Smooth muscle cell (in vitro differentiated cells): ENCODE measurements at regions not wholly inside any gene's neighbourhood (a gene's known extent, or its start where the extent isn't known, plus 50 kb on each side); places are given as distances from the start of the nearest gene placed in this dataset.

Experiments used
- DNase-seq: peaks from one replicate; lab custom pipeline; 2025; ENCODE audit not compliant: unreplicated experiment; lab: John Stamatoyannopoulos, UW
- H2AFZ ChIP-seq: fragments of 200-600 bp; sonication (generic); 2 replicates; pipeline ENCODE4 v1.6.0; 2016; ENCODE audit warnings: antibody characterized with exemption, low read depth, mild to moderate bottlenecking
- H3F3A ChIP-seq: fragments of 200-600 bp; sonication (generic); 2 replicates; pipeline ENCODE4 v1.6.0; 2017; ENCODE audit warnings: antibody characterized with exemption, low read depth
- H3K27ac ChIP-seq: fragments of 200-600 bp; sonication (generic); 2 replicates; pipeline ENCODE4 v1.5.1; 2016; ENCODE audit warnings: low read depth, mild to moderate bottlenecking
- H3K27me3 ChIP-seq: fragments of 200-600 bp; sonication (generic); 2 replicates; pipeline ENCODE4 v1.6.1; 2016; ENCODE audit warnings: low read depth, mild to moderate bottlenecking
- H3K36me3 ChIP-seq: fragments of 200-600 bp; sonication (generic); 2 replicates; pipeline ENCODE4 v1.5.1; 2016; ENCODE audit warnings: low read depth
- H3K4me1 ChIP-seq: fragments of 200-600 bp; sonication (generic); 2 replicates; pipeline ENCODE4 v1.5.1; 2016; ENCODE audit warnings: low read depth
- H3K4me2 ChIP-seq: fragments of 200-600 bp; sonication (generic); 2 replicates; pipeline ENCODE4 v1.6.0; 2016; ENCODE audit warnings: mild to moderate bottlenecking
- H3K4me3 ChIP-seq: fragments of 200-600 bp; sonication (generic); 2 replicates; pipeline ENCODE4 v1.5.1; 2016; ENCODE audit warnings: mild to moderate bottlenecking
- H3K79me2 ChIP-seq: fragments of 200-600 bp; sonication (generic); 2 replicates; pipeline ENCODE4 v1.6.0; 2016; ENCODE audit warnings: low read depth, mild to moderate bottlenecking
- H3K9ac ChIP-seq: fragments of 200-600 bp; sonication (generic); 2 replicates; pipeline ENCODE4 v1.6.0; 2016; ENCODE audit warnings: low read depth
- H3K9me3 ChIP-seq: fragments of 200-600 bp; sonication (generic); replicated peaks from 2 replicates; pipeline ENCODE4 v1.5.1; 2016; ENCODE audit warnings: low read depth
- H4K20me1 ChIP-seq: fragments of 200-600 bp; sonication (generic); 2 replicates; pipeline ENCODE4 v1.6.0; 2016; ENCODE audit warnings: low read depth
- CTCF ChIP-seq: fragments of 200-600 bp; sonication (generic); IDR thresholded peaks from 2 replicates; pipeline ENCODE4 v1.5.1; 2017; ENCODE audit warnings: borderline replicate concordance, mild to moderate bottlenecking, antibody characterized with exemption; ENCODE audit not compliant: insufficient read depth, poor library complexity, severe bottlenecking
- whole genome bisulfite sequencing: methylation state at CpG from one replicate; pipeline ENCODE4 v1.1.7; 2016; ENCODE audit warnings: low lambda C conversion rate; 5-methylcytosine and 5-hydroxymethylcytosine counted together

DNA sequence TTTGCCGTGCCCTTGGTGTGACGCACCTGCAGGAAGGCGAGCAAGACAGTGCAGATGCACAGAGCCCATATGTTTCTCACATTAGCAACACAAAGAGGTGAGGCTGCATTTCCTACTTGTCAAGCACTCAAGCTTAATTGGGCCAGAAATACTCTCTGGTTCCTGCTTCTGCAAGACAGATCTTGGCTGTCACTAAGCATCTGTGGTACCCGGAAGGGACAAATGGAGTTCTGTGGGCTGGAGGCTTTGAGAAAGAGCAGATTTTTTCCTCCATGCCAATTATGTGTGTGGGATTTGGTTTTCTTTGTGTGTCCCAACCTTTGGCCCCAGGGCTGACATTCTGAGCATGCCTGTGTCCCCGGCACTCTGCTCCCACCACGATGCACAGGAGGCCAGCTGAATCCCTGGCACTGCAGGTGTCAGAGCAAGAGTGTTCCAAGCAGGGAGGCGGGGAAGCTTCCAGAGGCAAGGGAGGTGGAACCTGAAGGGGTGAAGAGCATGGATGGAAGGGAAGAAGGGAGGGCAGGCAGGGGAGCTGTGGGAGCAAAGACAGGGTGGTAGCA lies 52.0 kb upstream of the STUM start:
- Histone ChIP-seq H3K27ac (no peak overlapping the region), H3K4me3 (no peak overlapping the region), H4K20me1 (no peaks in the 10 kb centered on the region), H3K4me2 (no peak overlapping the region), H3K27me3 (peaks cover 3% of the 10 kb centered on the region), H3K36me3 (no peaks in the 10 kb centered on the region), H3K9ac (no peak overlapping the region), H3K79me2 (no peaks in the 10 kb centered on the region), H3K9me3 (no peaks in the 10 kb centered on the region), H3F3A (no peaks in the 10 kb centered on the region), H2AFZ (no peak overlapping the region), H3K4me1 (no peaks in the 10 kb centered on the region)
- no peak for TF ChIP-seq CTCF
- no peak for DNase-seq
- 63% methylated on average over 7 of the region's 7 CpGs for WGBS

DNA sequence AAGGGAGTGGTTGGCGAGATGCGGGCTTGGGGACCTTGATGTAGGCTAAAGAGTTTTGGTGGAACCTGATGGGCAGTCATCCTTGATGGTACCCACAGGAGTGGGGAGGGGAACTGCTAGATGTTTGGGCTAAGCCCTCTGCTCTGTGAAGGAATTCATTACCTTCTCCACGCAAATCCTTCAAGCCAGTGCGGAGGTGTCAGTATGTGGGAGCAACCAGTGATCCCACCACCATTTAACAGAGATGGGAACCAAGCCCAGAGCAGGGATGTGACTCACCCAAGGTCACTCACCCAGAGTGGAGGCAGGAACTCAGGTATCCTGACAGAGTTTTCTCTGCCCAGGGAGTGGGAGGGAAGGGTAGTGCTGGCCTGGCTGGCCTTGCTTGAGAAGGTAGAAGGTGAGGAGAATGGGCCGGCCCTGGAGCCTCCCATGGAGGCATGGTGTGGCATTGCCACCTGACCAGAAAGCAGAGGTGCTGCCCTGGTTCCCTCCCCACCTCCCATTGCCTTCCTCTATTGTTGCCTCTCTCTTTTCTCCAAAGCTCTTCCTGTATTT lies 51.2 kb upstream of the STUM start:
- no peaks in the 10 kb centered on the region for H3K9me3 ChIP-seq
- DNase-seq: no peak
- no peak overlapping the region for H3K4me2 ChIP-seq
- H3K27ac ChIP-seq: no peak overlapping the region
- TF ChIP-seq CTCF: no peak
- H3K36me3 ChIP-seq: no peaks in the 10 kb centered on the region
- H3K79me2 ChIP-seq: no peaks in the 10 kb centered on the region
- H3K9ac ChIP-seq: no peak overlapping the region
- H4K20me1 ChIP-seq: no peaks in the 10 kb centered on the region
- H3K4me1 ChIP-seq: no peaks in the 10 kb centered on the region
- no peak overlapping the region for H2AFZ ChIP-seq
- peaks cover 8% of the 10 kb centered on the region for H3K27me3 ChIP-seq
- WGBS: 93% methylated on average over 5 of the region's 5 CpGs
- no peaks in the 10 kb centered on the region for H3F3A ChIP-seq
- no peak overlapping the region for H3K4me3 ChIP-seq

- Histone ChIP-seq H3K4me2 (no peak overlapping the region), H3K4me1 (no peaks in the 10 kb centered on the region), H3K27ac (no peak overlapping the region), H3K79me2 (no peaks in the 10 kb centered on the region), H3K4me3 (no peak overlapping the region), H3K9ac (no peak overlapping the region), H3K9me3 (no peaks in the 10 kb centered on the region), H4K20me1 (no peaks in the 10 kb centered on the region), H2AFZ (no peak overlapping the region), H3K27me3 (peaks cover 8% of the 10 kb centered on the region), H3F3A (no peaks in the 10 kb centered on the region), H3K36me3 (no peaks in the 10 kb centered on the region)
- TF ChIP-seq CTCF: no peak
- 83% methylated on average over 12 of the region's 12 CpGs for WGBS
- no peak for DNase-seq
Observed at GRCh38 chr1:226497991-226498639, 50.4 kb upstream of the STUM start.

- Histone ChIP-seq H3K9ac (no peak overlapping the region), H3K4me1 (no peaks in the 10 kb centered on the region), H3K9me3 (no peaks in the 10 kb centered on the region), H3K36me3 (no peaks in the 10 kb centered on the region), H4K20me1 (no peaks in the 10 kb centered on the region), H2AFZ (no peak overlapping the region), H3K4me3 (no peak overlapping the region), H3K4me2 (no peak overlapping the region), H3K27me3 (peaks cover 8% of the 10 kb centered on the region), H3K27ac (no peak overlapping the region), H3F3A (no peaks in the 10 kb centered on the region), H3K79me2 (no peaks in the 10 kb centered on the region)
- WGBS: 83% methylated on average over 6 of the region's 6 CpGs
- TF ChIP-seq CTCF: no peak
- DNase-seq: no peak
Observed at GRCh38 chr1:226498640-226499008, 49.9 kb upstream of the STUM start.
